Astrocyte (in vitro differentiated cells and primary cell): ENCODE measurements at regions not wholly inside any gene's neighbourhood (a gene's known extent, or its start where the extent isn't known, plus 50 kb on each side); places are given as distances from the start of the nearest gene placed in this dataset.

Experiments
- CTCF ChIP-seq: IDR thresholded peaks from 2 replicates; pipeline ENCODE4 v1.5.1; 2011; ENCODE audit warnings: low read depth, mild to moderate bottlenecking, inconsistent platforms, low read length, moderate library complexity; ENCODE audit not compliant: insufficient read depth
- EZH2 ChIP-seq: IDR thresholded peaks from 2 replicates; pipeline ENCODE4 v1.6.1; 2012; ENCODE audit warnings: mild to moderate bottlenecking, low read length, inconsistent platforms; ENCODE audit not compliant: insufficient read depth

DNA sequence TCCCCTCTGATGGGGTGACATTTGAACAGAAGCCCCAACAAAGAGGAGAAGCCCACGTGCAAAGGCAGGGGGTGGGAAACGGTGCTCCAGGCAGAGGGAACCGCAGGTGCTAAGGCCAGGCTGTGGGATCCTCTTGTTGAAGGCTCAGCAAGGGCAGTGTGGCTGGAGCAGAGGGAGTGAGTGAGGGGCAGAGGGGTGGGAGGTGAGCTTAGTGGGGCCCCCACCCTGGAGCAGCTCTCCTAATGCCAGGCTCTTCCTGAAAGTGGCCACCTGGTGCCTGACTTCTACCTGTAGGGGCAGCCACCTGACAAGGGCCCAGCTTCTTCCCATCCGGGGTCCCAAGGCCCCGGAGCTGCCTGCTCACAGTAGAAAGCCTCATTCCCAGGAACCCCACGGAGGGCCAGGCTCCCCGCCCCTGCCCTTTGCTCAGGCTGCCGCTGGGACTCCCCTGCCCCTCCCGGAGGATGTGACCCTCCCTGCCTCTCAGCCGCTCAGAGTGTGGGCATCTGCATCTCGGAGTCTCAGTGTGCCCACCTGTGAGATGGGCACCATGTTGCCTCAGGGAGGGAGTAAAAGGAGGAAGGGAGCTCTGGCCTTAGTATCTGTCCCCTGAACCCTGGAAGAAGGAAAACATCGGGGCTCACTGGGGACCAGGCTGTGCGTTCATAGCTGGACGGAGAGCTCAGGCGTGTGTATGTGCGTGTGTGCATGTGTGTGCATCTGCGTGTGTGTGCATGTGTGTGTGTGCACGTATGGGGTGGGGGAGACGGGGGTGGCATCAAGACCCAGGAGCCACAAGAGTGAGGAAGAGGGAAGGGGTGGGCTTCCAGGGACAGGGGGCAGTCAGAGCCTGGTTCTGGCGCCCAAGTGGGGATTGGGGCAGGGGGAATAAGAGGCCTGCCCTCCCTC is 119.4 kb downstream of the CEBPB start:
- TF ChIP-seq CTCF: no peak
- TF ChIP-seq EZH2: no peak
